AML-193 (cell line): ENCODE measurements at regions not wholly inside any gene's neighbourhood (a gene's known extent, or its start where the extent isn't known, plus 50 kb on each side); places are given as distances from the start of the nearest gene placed in this dataset.
"Not testable (repeated sequence)": the region's sequence is repeated elsewhere in the genome, so short reads cannot be mapped to it uniquely, and the experiment has no call there.

Experiments
- DNase-seq, 2 experiments: peaks; one replicate each; lab custom pipeline; 2025; lab: John Stamatoyannopoulos, UW

DNA sequence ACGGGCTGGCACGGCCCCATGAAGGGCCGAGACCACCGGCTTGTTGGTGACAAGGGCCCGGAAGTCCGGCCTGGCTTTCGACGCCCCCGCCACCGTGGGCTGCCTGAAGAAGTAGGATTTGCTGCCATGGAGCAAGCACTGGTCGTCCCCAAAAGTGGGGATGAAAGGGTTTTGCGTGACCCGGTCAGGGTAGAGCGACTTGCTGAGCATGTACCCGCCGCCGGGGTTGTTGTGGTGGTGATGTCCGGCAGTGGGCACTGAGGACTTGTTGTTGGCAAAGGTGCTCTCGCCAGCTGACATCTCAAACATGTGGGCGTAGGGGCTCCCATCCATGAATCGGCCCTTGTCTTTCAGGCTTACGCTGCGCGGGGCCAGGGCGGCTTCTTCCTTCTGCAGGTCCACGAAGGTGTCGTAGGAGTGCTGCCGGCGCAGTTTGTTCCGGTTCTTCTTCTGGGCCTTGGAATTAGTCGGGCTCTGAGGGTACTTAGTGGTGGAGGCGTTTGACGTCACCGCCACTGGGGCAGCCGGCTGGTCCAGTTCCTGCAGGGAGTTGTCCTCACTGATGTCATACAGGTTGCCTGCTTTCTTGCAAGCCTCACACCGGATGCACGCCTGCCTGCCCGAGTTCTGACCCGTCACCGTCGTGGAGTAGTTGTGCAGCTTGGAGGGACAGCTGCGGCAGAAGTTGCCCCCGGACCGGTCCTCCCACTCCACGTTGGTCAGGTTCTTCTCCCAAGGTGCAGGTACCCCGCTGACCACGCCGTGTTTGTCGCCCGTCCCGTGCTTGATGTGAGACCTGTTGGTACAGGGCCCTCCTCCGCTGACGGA lies 366.6 kb downstream of the EMP1 start:
- DNase-seq, result no peak

DNA sequence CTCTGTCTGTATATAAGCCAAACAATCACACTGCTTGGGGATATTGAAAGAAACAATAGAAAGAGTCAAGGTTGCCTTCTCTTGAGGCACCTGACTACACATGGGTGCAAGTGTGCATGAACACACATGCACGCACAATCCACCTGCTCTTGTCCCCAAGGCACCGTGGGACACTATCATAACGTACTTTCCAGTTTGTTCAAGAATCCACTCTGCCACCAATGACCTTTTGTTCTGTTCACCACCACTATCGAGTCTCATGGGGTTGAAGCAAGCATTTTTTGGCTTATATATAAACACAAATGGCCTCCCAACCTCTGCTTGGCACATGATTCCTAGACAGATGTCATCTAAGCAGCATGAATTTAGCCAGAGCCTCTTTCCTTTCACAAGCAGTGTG lies 365.4 kb downstream of the EMP1 start:
- no peak for DNase-seq

DNA sequence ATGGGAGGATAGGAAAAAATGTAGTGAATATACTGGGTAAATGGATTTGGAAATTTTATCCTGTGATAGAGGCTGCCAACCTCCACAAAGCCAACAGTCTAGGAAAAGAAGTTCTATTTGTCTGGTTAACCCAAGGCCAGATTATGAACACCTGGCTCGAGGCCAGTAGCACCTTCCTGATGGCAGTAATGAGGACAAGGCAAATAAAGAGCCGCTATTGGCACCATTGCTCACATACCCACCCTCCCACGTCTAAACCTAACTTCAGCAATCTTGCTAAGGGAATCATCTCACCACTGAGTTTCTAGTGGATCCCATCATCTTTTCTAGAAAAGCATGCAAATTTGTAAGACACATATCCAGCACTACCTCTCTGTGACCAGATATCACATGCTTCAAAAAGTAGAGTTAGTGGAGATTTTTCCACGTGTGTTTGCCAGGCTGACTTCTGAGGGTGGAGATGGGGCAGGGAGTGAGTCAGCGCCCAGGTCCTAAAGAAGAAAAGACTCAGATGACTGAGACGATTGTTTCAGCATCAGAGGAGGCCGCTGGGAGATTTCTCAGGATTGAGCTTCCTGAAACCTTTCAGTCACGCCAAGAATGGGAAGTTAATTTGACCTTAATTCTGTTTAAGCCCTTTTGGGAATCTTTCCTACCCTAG lies 362.9 kb downstream of the EMP1 start:
- DNase-seq, result no peak

DNA sequence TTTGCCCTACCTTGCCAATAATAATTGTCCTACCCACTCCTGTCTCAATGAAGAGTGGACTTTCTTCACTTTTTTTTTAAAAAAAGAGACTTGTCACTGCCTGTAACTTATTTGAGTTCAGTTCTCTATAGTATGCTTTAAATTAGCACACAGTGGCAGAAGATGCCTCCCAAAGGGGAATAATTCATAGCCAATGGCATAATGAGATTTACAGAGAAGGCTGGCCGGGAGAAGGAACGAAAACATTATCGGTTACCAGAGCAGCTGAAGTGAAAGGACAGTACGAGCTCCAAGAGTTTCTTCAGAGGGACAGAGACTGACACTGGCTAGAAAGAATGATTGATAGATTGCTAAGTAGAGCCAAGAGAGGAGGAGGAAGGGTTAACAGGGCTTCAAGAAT lies 356.3 kb downstream of the EMP1 start:
- no peak for DNase-seq

DNA sequence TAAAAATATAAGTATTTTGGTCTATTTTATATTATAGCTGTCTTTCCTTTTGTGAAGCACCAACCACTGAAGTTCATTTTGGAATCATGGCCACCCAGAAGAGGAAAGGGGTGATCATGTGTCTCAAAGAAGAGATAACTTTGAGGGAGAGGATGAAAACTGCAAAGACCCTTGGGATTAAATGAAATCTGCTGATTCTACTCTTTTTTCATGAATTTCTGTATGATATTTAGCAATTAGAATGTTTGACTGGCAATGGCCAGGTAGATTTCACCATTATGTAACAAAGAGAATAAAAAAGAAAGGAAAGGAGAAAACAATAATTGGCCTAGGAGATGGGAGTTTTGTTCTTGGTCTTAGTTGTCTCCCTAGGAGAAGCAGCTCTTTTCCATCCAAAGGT lies 350.8 kb downstream of the EMP1 start:
- no peak for DNase-seq

DNA sequence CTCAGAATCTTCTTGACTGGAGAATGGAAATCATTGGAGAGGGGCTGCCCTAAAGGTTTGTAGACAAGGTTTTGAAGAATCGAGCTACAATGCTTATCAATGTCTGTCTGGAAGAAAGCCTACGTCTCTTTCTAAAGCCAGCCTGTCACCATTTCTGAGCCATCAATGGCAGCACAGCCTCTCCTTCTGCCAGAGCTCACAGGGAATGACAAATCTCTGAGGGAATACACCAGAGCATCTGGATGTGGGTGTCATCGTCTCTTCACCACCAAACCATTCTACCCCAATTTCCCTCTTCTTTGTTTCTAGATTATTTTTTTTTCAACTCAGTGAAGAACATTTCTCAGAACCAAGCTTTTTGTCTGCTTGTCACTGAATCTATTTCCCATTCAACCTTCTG lies 349.7 kb downstream of the EMP1 start:
- no peak for DNase-seq

DNA sequence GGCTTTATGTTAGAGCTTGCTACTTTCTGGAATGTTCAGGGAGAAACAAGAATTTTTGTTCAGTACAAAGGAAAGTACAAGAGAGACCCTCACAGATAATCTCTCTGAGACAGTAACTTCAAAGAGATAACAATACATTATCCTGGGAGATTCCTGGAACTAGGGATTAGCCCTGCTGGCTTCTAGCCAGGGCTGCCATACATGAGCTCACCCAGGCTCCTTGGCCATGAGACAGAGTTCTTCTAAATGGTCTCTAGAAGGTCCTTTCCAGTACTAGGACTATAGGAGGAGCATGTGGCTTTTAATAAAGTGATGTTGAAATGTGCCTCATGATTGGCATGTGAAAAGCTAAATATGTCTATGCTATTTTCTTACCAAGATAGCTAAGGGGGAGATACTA lies 342.5 kb downstream of the EMP1 start:
- no peak for DNase-seq

DNA sequence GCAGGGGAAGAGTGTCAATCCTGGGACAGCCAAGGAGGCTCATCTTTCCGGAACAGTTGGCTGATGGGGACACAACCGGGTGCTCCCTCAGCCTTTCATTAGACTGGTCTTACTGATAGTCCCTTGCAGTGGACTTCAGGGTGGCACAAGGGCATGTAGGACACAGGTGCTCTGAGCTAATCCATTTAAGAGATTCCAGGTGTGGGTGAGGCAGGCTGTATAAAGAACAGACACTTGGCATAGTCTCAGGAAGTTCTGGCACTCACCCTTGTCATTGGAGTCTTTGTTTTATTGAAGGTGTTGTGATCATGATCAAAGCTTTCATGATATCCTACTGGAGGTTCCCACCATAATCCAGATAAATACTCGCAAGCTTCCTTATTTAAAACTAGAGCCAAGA lies 341.6 kb downstream of the EMP1 start:
- DNase-seq, result no peak

DNA sequence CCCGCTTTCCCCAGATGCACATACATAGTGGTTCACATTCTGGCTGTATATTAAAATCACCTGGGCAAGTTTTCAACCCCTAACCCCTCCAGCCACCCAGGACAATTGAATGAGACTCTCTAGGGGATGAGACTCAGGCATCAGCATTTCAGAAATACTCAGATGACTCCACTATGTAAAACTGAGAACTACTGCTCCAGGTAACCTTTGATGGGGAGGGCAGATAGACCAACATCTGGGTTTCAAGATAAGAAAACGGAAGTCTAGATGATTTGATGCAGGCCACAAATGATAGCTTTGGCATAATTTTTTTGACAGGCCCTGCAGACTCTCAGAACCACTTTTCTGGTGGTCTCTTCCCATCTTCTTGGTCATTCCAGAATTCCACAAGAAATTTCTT lies 341.1 kb downstream of the EMP1 start:
- DNase-seq, result no peak

DNA sequence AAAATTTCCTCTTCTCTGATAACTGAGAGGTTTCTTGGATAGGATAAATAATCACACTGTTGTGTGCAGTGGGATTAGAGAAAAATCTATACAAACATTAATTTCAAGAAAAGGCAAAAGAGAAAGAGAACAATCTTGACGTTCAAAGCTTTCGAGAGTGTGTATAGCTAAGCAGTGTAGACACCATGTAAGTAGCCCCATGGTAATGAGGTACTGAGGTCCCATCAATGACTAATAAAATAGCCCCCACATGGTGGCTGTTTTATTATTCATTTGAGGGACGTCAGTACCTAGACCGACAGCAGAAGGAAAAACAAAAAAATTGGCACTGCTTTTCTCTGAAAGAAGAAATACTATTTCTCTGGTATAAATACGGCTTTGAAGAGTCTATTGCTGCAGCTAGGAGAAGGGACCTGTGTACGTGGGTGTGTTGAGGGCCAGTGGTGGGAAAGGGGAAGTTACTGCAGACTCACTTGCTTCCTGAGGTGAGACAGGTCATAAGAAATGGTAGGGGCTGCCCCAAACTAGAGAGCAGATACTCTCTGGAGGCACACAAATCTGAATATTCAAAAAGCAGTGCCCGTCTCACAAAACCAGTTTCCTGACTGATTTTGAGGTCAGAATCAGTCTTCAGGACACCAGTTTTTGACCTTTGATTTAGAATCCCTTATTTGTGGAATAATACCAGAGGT lies 339.8 kb downstream of the EMP1 start:
- no peak for DNase-seq

DNA sequence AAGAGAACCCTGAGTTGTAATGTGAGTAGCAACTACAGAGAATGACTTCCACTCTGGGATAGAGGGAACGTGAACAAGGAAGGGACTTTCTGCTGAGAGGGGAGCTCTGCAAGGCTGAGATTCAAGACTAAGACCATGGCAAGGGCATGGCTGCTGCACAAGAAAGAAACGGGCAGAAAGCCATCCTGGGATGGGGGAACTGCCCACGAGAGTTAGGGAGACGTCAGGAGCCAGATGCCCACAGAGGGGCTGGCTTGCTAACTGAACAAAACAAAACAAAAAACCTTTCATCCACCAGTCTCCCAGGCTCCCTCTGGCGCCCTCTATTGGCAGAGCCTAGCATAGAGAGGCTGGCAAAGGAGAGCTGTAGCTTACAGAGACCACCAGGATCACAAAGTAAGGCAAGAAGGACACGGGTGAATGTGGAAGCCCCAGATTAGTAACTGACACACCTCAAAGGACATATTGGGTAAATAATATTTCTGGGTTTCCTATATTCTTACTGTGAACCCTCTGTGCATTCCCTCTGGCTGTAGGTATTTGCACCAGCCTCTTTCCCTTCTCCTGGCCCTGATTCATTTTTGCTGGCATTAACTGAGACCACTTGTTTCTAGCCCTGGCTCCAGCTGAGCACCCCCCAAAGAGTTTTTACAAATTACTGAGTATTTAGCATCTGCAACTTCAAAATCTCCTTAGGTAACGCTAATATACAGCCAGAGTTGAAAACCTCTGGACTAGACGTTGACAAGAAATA lies 338.3 kb downstream of the EMP1 start:
- peak; percentile 2 to 3 for DNase-seq

DNA sequence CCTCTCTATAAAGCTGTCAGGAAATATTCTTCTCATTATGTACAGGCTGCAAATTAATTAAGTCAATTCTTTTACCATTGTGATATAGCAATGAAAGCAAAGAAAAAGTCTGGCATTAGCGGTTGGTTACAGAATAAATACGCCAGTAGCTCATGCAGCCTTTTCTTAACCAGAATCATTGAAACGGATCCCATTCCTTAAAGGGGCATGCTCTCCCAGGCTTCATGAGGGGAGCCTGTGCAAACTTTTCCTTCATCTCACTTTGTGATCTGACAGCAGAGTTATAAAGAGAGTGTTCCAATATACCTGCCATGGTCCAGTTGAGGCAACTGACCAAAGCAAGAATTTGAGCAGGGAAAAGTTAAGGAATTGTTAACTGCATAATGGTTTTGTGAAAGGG lies 337.7 kb downstream of the EMP1 start:
- no peak for DNase-seq

DNA sequence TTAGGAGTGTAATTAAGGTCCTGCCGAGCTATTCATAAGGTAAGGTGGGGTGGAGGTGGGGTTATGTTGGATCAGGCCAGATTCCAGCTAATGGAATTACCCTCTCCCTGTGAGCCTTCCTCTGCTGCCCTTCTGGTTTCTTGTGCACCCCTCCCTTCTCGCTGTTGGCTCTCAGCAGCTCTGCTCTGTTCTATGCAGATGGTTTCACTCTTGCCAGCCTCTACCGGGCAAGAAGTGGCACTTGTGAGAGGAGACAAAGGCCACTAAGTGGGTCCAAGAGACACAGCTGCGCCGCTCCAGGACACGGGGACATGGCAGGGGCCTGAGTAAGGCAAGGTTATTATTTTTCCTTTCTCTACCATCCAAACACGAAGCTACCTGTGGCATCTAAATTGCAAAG lies 334.4 kb downstream of the EMP1 start:
- DNase-seq, result no peak

DNA sequence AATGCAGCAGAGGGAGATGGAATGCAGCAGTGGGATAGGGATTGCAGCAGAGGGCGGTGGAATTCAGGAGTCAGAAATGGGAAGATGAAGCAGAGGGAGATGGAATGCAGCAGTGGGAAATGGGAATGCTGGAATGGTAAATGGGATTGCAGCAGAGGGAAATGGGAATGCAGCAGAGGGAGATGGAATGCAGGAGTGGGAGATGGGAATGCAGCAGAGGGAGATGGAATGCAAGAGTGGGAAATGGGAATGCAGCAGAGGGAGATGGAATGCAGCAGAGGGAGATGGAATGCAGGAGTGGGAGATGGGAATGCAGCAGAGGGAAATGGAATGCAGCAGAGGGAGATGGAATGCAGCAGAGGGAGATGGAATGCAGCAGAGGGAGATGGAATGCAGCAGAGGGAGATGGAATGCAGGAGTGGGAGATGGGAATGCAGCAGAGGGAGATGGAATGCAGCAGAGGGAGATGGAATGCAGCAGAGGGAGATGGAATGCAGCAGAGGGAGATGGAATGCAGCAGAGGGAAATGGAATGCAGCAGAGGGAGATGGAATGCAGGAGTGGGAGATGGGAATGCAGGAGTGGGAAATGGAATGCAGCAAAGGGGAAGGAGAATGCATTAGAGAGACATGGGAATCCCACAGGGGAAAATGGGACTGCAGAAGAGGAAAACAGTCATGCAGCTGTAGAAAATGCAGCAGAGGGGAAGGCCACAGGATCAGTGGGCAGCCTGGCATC lies 329.8 kb downstream of the EMP1 start:
- not testable (repeated sequence) for DNase-seq

DNA sequence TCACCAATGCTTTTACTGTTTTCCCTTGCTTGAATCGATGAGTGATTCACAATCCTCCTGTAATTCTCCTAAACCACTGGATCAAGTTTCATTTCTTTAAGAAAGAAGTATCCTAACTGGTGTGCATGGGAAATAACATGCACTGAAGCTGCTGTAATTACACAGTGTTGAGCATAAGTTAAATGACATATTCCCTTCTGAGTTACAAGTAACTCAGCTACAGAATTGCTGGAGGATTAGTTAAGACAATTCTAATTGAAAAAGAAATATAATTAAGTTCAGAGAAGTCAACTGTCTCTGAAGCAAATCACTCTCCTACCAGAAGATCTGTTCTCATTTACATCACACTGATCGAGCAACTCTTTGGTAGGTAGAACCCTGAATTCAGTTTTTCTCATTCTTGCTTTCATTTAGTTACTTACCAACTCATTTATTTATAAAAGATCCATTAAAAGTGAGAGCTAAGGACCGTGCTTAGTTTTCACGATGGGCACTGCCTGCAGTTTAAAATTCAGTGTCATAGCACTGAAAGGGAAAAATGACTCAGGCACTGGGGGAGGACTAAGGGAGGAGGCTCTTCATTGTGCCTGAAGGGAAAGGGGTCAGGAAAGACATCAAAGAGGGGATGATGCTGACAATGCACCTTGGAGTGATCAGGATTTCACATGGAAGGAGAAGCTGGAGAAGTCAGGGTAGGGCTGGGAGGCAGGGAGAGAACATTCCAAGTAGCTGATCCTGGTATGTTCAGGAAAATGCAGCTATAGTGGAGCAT lies 327.2 kb downstream of the EMP1 start:
- DNase-seq, result no peak

DNA sequence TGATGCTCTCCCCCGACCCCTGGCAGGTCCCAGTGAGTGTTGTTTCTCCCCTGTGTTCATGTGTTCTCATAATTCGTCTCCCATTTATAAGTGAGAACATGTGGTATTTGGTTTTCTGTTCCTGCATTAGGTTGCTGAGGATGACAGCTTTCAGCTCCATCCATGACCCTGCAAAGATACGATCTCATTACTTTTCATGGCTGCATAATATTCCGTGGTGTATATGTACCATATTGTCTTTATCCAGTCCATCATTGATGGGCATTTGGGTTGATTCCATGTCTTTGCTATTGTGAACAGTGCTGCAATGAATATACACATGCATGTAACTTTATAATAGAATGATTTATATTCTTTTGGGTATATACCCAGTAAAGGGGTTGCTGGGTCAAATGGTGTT lies 321.5 kb downstream of the EMP1 start:
- DNase-seq, result not testable (repeated sequence)

DNA sequence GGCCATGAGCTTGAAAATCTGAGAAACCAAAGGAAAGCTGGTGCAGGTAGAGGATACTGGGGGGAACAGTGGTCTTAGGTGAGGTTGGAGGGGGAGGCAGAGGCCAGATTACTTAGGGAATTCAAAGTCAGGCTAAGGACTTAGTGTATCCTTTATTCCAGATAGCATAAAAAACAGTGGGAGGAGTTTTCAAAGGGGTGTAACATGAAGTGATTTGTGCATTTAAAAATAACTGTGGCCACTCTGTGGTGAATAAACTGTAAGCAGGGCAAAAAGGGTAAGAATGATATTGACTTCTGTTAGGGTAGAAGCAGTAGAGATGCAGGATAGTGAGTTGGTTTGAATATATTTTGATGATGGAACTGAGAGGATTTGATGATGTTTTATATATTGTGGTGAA lies 313.2 kb downstream of the EMP1 start:
- no peak for DNase-seq

DNA sequence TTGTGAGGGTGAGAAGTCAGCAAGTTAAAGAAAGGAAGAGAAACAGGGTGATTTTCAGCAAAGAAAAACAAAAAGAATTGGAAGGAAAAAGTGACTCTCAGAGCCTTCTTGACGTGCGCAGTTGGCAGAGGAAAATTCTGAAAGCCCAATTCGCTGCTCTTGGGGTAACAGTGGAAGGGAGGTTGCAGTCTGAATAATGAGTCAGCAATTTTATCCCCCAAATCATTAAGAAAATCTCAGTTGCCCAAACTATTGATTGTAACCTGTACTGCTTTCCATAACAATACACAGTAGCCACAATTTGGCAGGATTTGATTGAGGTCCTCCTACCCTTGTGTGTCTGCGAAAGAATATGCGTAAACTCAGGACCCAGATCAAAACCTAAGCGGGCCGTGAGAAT lies 309.1 kb downstream of the EMP1 start:
- no peak for DNase-seq

DNA sequence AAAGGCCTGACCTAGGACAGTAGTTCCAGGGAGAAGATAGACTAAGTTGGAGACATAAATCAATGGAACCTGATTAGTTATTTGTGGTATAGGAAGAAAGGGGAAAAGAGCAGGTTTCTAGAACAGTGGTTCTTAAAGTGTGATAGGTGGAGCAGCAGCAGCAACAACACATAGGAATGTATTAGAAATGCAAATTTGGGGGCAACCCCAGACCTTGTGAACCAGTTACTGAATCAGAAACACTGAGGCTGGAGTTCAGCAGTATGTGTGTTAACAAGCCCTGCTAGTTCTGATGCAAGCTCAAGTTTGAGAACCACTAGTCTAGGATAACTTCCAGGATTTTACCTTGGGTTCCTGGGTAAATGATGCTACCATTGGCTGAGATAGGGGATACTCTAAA lies 308.7 kb downstream of the EMP1 start:
- DNase-seq, result no peak

DNA sequence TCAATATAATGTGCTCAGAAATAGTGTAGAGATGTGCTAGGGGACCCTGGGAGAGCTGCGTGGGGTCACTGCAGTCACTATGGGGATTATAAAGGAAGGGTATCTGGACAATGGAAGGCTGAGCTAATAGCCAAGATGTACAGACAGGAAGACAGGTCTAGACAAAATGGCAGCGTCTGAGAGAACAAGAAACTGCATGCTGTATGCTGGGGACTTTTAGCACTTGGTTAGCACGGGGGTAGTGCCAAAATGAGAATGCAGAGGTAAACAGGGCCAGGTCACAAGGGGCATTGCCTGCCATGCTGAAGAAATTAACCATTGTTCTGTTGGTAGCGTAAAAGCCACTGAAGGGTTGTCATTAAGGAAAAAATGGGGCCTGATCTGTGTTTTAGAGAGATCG lies 308.2 kb downstream of the EMP1 start:
- no peak for DNase-seq

DNA sequence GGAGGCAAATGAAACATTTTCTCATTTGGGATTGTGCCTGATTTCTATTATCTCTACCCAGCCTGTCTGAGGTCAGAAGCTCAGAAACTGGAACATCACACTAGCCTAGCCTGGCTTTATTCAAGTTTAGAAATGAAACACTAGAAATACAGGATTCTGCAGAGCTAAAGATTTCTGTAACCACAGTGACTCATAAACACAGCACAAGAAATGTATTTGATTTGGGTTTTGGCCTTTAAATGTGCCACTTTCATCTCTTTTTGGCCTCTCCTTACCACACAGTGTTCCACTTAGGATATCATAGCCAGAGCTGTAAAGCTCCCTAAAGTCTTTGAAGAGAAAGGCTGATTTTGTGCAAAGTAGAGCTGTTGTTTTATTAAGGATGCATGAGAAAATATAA lies 307.5 kb downstream of the EMP1 start:
- DNase-seq, result no peak
